ENCODE measurements at regions not wholly inside any gene's neighbourhood (a gene's known extent, or its start where the extent isn't known, plus 50 kb on each side); places are given as distances from the start of the nearest gene placed in this dataset.

DNA sequence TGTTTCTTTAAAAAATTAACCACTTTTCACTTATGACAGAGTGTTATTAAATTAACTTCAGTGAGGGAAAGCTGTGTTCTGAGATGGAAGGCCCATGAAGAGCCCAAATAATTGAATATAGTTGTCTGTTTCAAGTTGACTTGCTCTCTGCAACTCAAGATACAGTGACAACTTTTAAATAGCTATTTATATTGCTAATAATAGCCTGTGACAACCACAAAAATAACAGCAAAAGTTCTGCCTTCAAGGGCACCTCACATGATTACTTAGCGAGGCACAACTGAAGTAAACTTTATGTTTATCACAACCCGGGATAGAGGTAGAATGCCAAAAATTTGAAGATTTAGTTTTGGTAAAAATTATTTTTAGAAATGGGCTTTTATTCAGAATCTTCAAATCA is 167.3 kb upstream of the SCN7A start:
- TF ChIP-seq, protein P1, sequence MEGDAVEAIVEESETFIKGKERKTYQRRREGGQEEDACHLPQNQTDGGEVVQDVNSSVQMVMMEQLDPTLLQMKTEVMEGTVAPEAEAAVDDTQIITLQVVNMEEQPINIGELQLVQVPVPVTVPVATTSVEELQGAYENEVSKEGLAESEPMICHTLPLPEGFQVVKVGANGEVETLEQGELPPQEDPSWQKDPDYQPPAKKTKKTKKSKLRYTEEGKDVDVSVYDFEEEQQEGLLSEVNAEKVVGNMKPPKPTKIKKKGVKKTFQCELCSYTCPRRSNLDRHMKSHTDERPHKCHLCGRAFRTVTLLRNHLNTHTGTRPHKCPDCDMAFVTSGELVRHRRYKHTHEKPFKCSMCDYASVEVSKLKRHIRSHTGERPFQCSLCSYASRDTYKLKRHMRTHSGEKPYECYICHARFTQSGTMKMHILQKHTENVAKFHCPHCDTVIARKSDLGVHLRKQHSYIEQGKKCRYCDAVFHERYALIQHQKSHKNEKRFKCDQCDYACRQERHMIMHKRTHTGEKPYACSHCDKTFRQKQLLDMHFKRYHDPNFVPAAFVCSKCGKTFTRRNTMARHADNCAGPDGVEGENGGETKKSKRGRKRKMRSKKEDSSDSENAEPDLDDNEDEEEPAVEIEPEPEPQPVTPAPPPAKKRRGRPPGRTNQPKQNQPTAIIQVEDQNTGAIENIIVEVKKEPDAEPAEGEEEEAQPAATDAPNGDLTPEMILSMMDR (IDR thresholded peaks at IDR 0.05; ENCODE audit: partially characterized antibody, unreplicated experiment): no peak
- Mint-ChIP-seq H3K36me3 (ENCODE audit: unreplicated experiment) (no peaks in the 10 kb centered on the region), H3K9me3 (ENCODE audit: unreplicated experiment) (no peaks in the 10 kb centered on the region), H3K4me1 (ENCODE audit: low read depth, unreplicated experiment) (peaks cover 2% of the 10 kb centered on the region), H3K4me3 (ENCODE audit: unreplicated experiment) (no peak overlapping the region), H3K27me3 (ENCODE audit: unreplicated experiment) (peaks cover 1% of the 10 kb centered on the region), H3K27ac (ENCODE audit: unreplicated experiment) (no peak overlapping the region)
- DNase-seq: no peak

DNA sequence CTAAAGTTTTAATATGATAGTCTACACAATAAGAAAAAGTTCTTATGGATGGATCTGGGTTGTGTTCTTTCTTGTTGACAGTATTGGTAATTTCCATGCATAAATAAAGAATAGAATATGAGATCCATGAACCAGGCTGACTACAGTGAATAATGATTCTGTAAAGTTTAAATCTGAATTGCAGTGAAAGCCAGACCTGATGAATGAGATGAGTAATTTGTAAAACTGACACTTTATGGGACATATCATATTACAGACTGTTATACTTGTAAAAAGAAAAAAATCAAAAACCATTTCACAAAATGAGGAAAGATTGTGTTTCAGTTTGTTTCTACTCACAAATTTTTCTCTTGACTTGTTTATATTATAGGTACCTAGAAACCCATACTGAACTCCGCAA is 164.9 kb upstream of the SCN7A start:
- no peak overlapping the region for H3K4me3 Mint-ChIP-seq (ENCODE audit: unreplicated experiment)
- no peak overlapping the region for H3K27ac Mint-ChIP-seq (ENCODE audit: unreplicated experiment)
- H3K36me3 Mint-ChIP-seq (ENCODE audit: unreplicated experiment): no peaks in the 10 kb centered on the region
- TF ChIP-seq, protein P1 (IDR thresholded peaks at IDR 0.05; ENCODE audit: partially characterized antibody, unreplicated experiment): no peak
- peaks cover 2% of the 10 kb centered on the region for H3K4me1 Mint-ChIP-seq (ENCODE audit: low read depth, unreplicated experiment)
- peaks cover 1% of the 10 kb centered on the region for H3K27me3 Mint-ChIP-seq (ENCODE audit: unreplicated experiment)
- DNase-seq: no peak
- no peaks in the 10 kb centered on the region for H3K9me3 Mint-ChIP-seq (ENCODE audit: unreplicated experiment)

- TF ChIP-seq, protein P1 (IDR thresholded peaks at IDR 0.05; ENCODE audit: partially characterized antibody, unreplicated experiment): no peak
- Mint-ChIP-seq H3K4me1 (ENCODE audit: low read depth, unreplicated experiment) (no peaks in the 10 kb centered on the region), H3K9me3 (ENCODE audit: unreplicated experiment) (no peaks in the 10 kb centered on the region), H3K36me3 (ENCODE audit: unreplicated experiment) (no peaks in the 10 kb centered on the region), H3K27ac (ENCODE audit: unreplicated experiment) (no peak overlapping the region), H3K4me3 (ENCODE audit: unreplicated experiment) (no peak overlapping the region), H3K27me3 (ENCODE audit: unreplicated experiment) (peaks cover 1% of the 10 kb centered on the region)
- DNase-seq: no peak
Observed at GRCh38 chr2:166653185-166653813, 159.2 kb upstream of the SCN7A start.

GRCh38 chr2:166651991-166652390 is 157.9 kb upstream of the SCN7A start:
- Mint-ChIP-seq H3K27me3 (ENCODE audit: unreplicated experiment) (no peaks in the 10 kb centered on the region), H3K36me3 (ENCODE audit: unreplicated experiment) (no peaks in the 10 kb centered on the region)

DNA sequence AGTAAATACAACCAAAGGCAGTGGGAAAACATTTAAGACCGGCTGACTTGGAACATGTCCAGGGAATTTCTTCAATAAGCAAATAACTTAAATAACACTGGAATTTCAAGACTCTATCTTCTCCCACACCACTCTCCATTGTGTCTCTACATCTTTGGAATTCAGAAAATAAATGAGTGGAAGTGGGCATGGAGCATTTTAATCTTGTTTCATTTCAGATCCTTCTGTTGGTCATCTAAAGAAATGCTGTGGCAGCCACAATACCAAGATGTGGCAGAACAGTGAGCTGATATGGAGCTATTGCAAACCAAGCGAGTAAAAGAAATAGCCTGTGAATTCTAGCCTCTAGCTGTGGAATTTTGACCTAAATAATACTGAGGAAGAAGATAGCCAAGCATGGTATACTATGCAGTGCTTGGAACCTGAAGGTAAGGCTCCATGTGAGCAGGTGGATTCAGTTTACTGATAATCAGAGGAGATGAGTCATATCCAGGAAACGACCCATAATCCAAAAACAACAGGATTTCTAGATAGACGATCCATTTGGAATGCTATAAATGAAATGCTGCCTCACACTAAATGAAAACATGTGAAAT is 157.1 kb upstream of the SCN7A start:
- no peaks in the 10 kb centered on the region for H3K9me3 Mint-ChIP-seq (ENCODE audit: unreplicated experiment)
- TF ChIP-seq, protein P1 (IDR thresholded peaks at IDR 0.05; ENCODE audit: partially characterized antibody, unreplicated experiment): no peak
- no peaks in the 10 kb centered on the region for H3K4me1 Mint-ChIP-seq (ENCODE audit: low read depth, unreplicated experiment)
- H3K27me3 Mint-ChIP-seq (ENCODE audit: unreplicated experiment): no peaks in the 10 kb centered on the region
- no peak for DNase-seq
- H3K27ac Mint-ChIP-seq (ENCODE audit: unreplicated experiment): no peak overlapping the region
- H3K4me3 Mint-ChIP-seq (ENCODE audit: unreplicated experiment): no peak overlapping the region
- no peaks in the 10 kb centered on the region for H3K36me3 Mint-ChIP-seq (ENCODE audit: unreplicated experiment)

More at GRCh38 chr2:166651991-166652390, 157.9 kb upstream of the SCN7A start:
- DNase-seq: no peak
- TF ChIP-seq, protein P1 (IDR thresholded peaks at IDR 0.05; ENCODE audit: partially characterized antibody, unreplicated experiment): no peak
- no peak overlapping the region for H3K27ac Mint-ChIP-seq (ENCODE audit: unreplicated experiment)
- no peaks in the 10 kb centered on the region for H3K9me3 Mint-ChIP-seq (ENCODE audit: unreplicated experiment)
- no peaks in the 10 kb centered on the region for H3K4me1 Mint-ChIP-seq (ENCODE audit: low read depth, unreplicated experiment)
- no peak overlapping the region for H3K4me3 Mint-ChIP-seq (ENCODE audit: unreplicated experiment)
